ENCODE measurements at regions not wholly inside any gene's neighbourhood (a gene's known extent, or its start where the extent isn't known, plus 50 kb on each side); places are given as distances from the start of the nearest gene placed in this dataset.

GRCh38 chr5:124663101-124663506 is 83.3 kb downstream of the ZNF608 start (continued):
- no peak for TF ChIP-seq ZNF512 (CRISPR knock-in tag; IDR thresholded peaks at IDR 0.05)
- peak; percentile 83 for TF ChIP-seq HMG20A (CRISPR knock-in tag; IDR thresholded peaks at IDR 0.05; ENCODE audit: borderline replicate concordance)
- no peak for TF ChIP-seq SRSF9 (IDR thresholded peaks at IDR 0.05; ENCODE audit: borderline replicate concordance, insufficient read depth, low read depth, low read length, poor library complexity, severe bottlenecking)
- TF ChIP-seq TARDBP (CRISPR knock-in tag; IDR thresholded peaks at IDR 0.05) = peak; percentile 34; the same call in 1 of the 2 replicates
- TF ChIP-seq SALL2 (CRISPR knock-in tag; IDR thresholded peaks at IDR 0.05) = peak; percentile 44; the same call in 1 of the 2 replicates
- TF ChIP-seq ZNF781 (CRISPR knock-in tag; IDR thresholded peaks at IDR 0.05; ENCODE audit: borderline replicate concordance, not compliant biosample characterization) = no peak
- no peak; the same call in 1 of the 2 replicates for TF ChIP-seq ZNF788 (CRISPR knock-in tag; IDR thresholded peaks at IDR 0.05; ENCODE audit: borderline replicate concordance)
- TF ChIP-seq ARID5B (CRISPR knock-in tag; IDR thresholded peaks at IDR 0.05) = peak; percentile 96
- TF ChIP-seq ZNF484 (CRISPR knock-in tag; IDR thresholded peaks at IDR 0.05; ENCODE audit: borderline replicate concordance, low read depth) = no peak
- TF ChIP-seq MXI1 (IDR thresholded peaks at IDR 0.05; ENCODE audit: borderline replicate concordance, low read depth, low read length) = no peak
- no peak for TF ChIP-seq ZNF33B (CRISPR knock-in tag; IDR thresholded peaks at IDR 0.05)
- no peak for TF ChIP-seq EED (CRISPR knock-in tag; IDR thresholded peaks at IDR 0.05)
- no peak for TF ChIP-seq ZNF318 (CRISPR knock-in tag; IDR thresholded peaks at IDR 0.05)
- TF ChIP-seq ATRX (CRISPR knock-in tag; IDR thresholded peaks at IDR 0.05; ENCODE audit: borderline replicate concordance) = no peak
- no peak for TF ChIP-seq NFATC3 (CRISPR knock-in tag; IDR thresholded peaks at IDR 0.05)
- TF ChIP-seq ZNF468 (CRISPR knock-in tag; IDR thresholded peaks at IDR 0.05) = no peak
- peak; percentile 84 for TF ChIP-seq FOXO1 (CRISPR knock-in tag; IDR thresholded peaks at IDR 0.05)
